ENCODE measurements at regions not wholly inside any gene's neighbourhood (a gene's known extent, or its start where the extent isn't known, plus 50 kb on each side); places are given as distances from the start of the nearest gene placed in this dataset.
"Not testable (repeated sequence)": the region's sequence is repeated elsewhere in the genome, so short reads cannot be mapped to it uniquely, and the experiment has no call there.

DNA sequence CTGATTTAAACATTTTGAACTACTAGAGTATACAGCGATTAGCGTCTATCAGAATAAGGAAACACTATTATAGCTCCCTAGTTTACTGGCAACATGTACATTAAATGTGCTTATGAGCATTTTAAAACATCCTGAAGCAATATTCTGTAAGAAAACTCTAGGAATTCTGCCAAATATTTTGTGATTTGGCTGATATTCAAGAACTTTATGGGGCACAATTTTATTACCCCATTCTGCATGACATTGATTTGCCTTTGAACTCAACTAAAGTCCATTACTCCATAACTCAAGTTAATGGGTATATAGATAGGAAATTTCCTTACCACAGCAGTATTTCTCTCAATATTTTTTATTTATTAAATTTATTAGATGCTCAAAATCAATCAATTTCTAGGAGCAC lies 369.9 kb upstream of the KCND2 start:
- DNase-seq (ENCODE audit: low read depth) = no peak
- no peak for TF ChIP-seq CTCF (IDR thresholded peaks at IDR 0.05; ENCODE audit: insufficient read depth, low read length)
- H3K4me3 ChIP-seq (ENCODE audit: low read depth, low read length) = no peak overlapping the region

GRCh38 chr7:119905495-119905894 lies 367.5 kb upstream of the KCND2 start:
- no peak for TF ChIP-seq CTCF (IDR thresholded peaks at IDR 0.05; ENCODE audit: insufficient read depth, low read length)
- no peak overlapping the region for H3K4me3 ChIP-seq (ENCODE audit: low read depth, low read length)
- no peak for DNase-seq (ENCODE audit: low read depth)

GRCh38 chr7:119908948-119909347 lies 364.0 kb upstream of the KCND2 start:
- TF ChIP-seq CTCF (IDR thresholded peaks at IDR 0.05; ENCODE audit: insufficient read depth, low read length) = no peak

DNA sequence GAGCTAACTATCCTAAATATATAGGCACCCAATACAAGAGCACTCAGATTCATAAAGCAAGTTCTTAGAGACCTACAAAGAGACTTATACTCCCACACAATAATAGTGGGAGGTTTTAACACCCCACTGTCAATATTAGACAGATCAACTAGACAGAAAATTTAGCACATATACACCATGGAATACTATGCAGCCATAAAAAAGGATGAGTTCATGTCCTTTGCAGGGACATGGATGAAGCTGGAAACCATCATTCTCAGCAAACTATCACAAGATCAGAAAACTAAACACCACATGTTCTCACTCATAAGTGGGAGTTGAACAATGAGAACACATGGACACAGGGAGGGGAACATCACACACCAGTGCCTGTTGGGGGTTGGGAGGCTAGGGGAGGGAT lies 358.9 kb upstream of the KCND2 start:
- not testable (repeated sequence) for DNase-seq (ENCODE audit: low read depth); H3K4me3 ChIP-seq (ENCODE audit: low read depth, low read length)

More at GRCh38 chr7:119908948-119909347, 364.0 kb upstream of the KCND2 start:
- no peak for DNase-seq (ENCODE audit: low read depth)
- H3K4me3 ChIP-seq (ENCODE audit: low read depth, low read length) = no peak overlapping the region

- no peak for TF ChIP-seq CTCF (IDR thresholded peaks at IDR 0.05; ENCODE audit: insufficient read depth, low read length)
- H3K4me3 ChIP-seq (ENCODE audit: low read depth, low read length) = no peak overlapping the region
- no peak for DNase-seq (ENCODE audit: low read depth)
Measured at GRCh38 chr7:119916501-119916900, 356.5 kb upstream of the KCND2 start.

GRCh38 chr7:119918185-119918584 lies 354.8 kb upstream of the KCND2 start:
- H3K4me3 ChIP-seq (ENCODE audit: low read depth, low read length) = no peak overlapping the region
- no peak for TF ChIP-seq CTCF (IDR thresholded peaks at IDR 0.05; ENCODE audit: insufficient read depth, low read length)
- no peak for DNase-seq (ENCODE audit: low read depth)

DNA sequence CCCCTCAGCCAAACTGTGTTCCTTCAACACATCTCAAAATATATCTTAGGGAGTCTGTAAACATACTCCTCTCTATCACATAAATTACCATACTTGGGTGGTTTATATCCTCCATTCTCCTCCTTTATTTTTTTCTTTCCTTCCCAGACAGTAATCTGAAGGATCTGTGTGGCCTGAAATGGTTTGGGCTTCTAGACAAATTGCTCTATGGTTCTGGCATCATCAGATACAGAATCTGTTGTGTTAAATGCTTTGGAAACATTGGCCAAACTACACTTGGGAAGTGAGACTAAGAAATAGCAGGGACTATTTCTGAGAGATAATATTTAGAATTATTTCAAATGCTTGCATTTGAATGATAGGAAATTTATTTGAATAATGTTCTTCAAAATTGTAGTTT lies 353.0 kb upstream of the KCND2 start:
- no peak overlapping the region for H3K4me3 ChIP-seq (ENCODE audit: low read depth, low read length)
- DNase-seq (ENCODE audit: low read depth) = no peak
- TF ChIP-seq CTCF (IDR thresholded peaks at IDR 0.05; ENCODE audit: insufficient read depth, low read length) = no peak

Measured in fibroblast of the aortic adventitia (primary cell).